Activated CD4-positive, alpha-beta T cell treated with anti-CD3 and anti-CD28 coated beads for 4 hours (primary cell): ENCODE measurements at regions not wholly inside any gene's neighbourhood (a gene's known extent, or its start where the extent isn't known, plus 50 kb on each side); places are given as distances from the start of the nearest gene placed in this dataset.
"Not testable (repeated sequence)": the region's sequence is repeated elsewhere in the genome, so short reads cannot be mapped to it uniquely, and the experiment has no call there.

Experiments used
- DNase-seq, 2 donors: peaks; one replicate each; pipeline ENCODE4 v3.0.0-alpha.2; 2020

DNA sequence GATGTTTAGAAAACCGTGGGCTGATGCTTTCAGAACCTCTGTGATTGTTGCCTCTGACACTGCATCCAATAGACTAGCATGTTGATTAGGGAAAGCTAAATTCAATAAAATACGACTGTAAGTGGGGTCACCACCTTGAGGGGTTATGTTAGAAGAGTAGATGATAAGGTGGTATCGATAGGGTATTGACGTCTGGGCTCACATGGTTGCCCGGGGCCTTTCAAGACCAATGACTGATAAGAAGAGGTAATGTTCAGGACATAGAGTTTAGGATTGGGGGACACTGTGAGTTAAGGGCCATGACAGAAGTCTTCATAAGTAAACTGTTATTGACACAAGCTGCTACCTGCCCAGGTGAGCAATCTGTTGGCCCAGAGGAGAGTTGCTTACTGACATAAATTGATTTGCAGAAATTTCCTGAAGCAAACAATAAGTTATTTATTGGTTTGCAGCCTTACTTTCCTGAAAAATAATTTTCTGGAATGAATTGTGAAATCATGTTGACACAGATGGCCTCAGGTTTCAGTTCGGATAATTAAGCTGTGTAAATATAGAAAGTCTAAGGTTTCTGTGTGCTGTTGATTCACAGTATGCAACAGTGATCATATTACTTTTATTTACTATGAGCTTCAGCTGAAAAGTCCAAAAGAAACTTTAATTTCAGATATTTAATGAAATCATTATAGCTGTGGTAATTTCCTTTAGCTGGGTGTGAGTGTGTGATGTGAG is 289.9 kb upstream of the PRSS16 start:
- DNase-seq: peak; percentile 0 to 1

DNA sequence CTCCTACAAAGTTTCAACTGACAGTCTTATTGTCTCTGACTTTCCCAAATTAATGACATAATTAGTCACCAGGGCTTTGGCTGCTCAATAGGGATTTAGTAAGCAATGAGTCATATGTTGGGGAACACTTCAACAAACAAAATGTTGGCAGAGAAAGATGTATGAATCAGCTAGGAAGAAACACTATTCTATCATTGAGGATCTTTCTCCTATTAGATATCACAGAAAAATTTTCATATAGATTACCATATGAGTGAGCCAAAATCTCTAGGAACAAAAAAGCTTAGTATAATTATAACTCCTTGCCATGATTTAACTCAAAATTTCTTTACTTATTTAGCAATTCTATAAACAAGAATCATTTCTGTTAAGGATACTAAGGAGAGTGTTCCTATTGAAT is 286.3 kb upstream of the PRSS16 start:
- not testable (repeated sequence) for DNase-seq

DNA sequence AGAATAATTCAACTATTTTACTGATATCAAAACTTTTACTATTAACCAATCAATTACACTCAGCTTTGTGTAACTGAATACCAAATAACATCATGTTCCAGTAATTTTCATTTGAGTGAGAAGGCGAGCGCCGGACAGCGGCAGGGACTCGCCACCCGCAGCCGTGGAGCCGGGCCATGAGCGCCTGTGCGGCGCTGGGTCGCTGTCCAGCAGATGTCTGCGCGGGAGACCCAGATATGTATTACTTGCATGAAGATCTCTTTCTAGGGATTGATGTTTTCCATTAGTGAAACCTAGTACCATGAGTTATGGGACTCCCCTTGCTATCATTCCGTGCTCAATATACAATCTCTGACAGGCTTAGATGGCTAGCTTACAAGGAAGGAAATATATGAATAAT is 245.1 kb upstream of the PRSS16 start:
- no peak for DNase-seq

DNA sequence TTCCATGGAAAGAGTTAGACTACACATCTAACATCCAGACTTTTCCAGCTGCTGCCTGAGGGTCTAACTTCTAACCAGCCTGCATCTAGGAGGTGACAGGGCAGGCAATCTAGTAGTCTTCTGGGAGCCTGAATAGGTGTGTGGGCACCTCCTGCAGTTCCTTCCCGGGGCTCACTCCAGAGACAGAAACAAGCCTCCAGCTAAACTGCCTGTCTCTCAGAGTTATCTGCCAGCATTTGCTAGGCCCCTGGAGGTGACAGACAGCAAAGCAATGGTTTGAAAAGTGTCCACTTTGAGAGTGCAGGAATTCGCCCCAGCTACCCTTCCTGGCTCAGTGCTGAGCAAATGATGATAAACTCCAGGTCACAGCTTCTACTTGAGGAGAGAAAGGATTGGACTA is 240.5 kb upstream of the PRSS16 start:
- DNase-seq: no peak

DNA sequence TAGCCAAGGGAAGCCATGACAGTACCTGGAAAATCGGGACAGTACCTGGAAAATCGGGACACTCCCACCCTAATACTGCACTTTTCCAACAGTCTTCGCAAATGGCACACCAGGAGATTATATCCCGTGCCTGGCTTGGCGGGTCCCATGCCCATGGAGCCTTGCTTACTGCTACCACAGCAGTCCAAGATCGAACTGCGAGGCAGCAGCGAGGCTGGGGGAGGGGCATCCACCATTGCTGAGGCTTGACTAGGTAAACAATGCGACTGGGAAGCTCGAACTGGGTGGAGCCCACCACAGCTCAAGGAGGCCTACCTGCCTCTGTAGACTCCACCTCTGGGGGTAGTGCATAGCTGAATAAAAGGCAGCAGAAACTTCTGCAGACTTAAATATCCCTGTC is 238.9 kb upstream of the PRSS16 start:
- DNase-seq: not testable (repeated sequence)

DNA sequence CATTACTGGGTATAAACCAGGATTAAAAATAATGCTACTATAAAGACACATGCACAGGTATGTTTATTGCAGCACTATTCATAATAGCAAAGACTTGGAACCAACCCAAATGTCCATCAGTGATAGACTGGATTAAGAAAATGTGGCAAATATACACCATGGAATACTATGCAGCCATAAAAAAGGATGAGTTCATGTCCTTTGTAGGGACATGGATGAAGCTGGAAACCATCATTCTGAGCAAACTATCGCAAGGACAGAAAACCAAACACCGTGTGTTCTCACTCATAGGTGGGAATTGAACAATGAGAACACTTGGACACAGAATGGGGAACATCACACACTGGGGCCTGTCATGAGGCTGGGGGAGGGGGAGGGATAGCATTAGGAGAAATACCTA is 233.4 kb upstream of the PRSS16 start:
- not testable (repeated sequence) for DNase-seq

DNA sequence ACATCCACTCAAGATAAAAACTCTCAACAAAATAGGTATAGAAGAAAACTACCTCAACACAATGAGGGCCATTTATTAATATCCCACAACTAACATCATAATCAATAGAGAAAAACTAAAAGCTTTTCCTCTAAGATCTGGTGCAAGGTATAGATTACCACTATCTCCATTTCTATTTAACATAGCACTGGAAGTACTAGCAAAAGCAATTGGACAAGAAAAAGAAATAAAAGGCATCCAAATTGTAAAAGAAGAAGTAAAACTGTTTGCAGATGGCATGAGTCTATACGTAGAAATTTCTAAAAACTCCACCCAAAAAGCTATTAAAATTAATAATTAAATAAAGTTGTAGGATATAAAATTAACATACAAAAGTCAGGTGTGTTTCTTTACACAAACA is 230.8 kb upstream of the PRSS16 start:
- DNase-seq: no peak

DNA sequence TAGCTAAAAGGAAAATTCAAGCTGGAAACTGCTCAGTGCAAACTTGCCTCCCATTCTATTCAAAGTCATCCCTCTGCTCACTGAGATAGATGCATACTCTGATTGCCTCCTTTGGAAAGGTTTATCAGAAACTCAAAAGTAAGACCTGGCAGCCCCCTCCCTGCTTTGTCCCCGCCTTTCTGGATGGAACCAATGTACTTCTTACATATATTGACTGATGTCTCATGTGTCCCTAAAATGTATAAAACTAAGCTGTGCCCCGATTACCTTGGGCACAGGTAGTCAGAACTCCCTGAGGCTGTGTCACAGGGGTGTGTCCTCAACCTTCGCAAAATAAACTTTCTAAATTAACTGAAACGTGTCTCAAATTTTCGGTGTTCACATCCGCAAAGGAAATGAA is 229.1 kb upstream of the PRSS16 start:
- not testable (repeated sequence) for DNase-seq

DNA sequence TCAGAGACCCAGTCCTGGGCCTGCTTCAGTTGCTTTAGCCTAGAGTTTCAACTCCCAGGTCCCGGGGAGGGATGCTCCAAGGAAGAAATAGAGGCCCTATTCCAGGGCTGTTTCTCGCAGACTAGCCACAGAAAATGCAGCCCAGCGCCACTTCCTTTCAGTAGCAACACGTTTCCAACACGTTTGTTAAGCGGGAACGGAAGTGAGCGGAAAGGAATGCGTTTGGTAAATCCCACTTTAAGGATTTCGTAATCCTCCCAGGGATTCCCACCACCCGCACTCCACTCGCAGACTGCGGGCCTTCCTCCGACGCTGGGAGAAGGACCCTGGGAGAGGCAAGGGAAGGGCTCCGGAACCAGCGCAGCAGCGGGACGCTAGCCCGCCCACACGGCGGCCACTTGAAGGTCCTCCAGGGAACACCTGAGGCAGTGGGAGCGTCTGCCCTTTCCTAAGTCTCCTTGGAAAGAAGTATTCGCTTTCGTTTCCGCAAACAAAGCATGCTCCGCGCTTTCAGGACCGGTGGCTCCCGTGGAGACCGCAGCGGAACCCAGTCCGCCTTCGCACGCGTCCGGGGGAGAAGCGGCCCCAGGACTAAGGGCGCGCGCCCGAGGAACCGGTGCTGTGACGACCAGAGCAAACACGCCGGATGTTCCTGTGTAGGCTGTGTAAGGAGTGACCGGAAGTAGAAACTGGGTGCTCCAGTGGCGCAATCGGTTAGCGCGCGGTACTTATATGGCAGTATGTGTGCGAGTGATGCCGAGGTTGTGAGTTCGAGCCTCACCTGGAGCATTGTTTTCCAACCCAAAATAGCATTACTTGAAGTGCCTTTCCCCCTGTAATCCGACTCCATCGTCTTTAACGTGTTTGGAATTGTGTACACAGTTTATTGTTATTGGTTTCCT is 227.6 kb upstream of the PRSS16 start:
- DNase-seq: peak; percentile 3 to 11

DNA sequence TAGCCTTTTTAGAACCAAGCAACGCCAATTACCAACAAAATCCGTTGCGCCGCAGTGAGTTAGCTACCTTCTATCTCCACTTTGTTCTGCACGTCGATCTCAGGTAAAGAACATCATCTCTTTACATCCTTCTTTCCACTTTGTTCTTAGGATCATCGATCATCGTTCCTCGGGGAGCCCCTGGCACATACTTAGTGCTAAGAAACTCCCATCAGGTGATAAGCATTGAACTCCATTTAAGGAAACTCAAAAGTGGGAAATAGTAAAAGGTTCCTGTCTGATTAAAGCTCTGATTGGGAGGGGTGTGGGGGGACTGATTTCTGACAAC is 227.0 kb upstream of the PRSS16 start:
- DNase-seq: no peak

DNA sequence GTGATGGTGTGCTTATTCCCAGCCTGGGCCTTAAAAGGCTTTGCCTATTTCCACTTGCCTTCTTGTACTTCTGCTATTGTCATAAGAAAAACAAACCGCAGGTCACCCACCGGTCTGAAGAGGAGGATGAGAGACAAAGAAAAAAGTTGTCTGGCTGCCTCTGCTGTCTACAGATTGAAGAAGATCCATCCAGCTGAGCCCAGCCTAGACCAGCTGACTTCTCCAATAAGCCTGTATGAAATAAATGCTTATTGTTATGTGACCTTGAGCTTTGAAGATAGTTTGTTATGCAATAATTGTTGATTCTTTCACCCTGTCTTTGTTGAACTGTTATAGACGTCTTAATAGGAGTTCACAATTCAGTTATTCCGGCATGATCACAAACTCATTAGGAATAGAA is 223.8 kb upstream of the PRSS16 start:
- DNase-seq: no peak

DNA sequence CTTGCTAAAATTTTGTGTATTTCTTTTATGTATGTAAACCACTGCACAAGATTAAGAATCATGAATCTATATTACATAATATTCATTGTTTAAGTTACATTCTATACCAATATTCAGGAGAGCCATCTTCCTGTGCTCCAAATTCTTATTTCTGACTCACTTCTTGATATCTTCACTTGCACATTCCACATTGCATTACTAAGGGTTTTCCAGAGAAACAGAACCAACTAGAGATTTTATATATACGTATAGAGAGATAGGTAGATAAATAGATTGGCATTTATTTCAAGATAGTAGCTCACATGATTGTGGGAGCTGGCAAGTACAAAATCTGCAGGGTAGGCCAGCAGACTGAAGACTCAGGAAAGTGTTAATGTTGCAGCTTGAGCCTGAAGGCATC is 222.2 kb upstream of the PRSS16 start:
- no peak for DNase-seq

DNA sequence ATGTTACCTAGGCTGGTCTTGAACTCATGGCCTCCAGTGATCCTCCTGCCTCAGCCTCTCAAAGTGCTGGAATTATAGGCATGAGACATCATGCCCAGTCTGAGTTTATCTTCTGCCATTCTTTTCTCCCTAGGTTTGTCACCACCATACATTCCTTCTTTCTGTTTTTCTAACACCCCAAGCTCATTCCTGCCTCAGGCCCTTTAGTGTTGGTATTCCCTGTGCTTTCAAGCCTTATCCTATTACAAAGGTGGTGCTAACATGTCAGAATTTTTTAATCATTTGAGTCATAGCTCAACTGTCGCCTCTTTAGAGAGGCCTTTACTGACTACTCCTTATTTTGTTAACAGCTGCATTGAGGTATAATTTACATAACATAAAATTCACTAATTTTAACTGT is 221.1 kb upstream of the PRSS16 start:
- DNase-seq: no peak

DNA sequence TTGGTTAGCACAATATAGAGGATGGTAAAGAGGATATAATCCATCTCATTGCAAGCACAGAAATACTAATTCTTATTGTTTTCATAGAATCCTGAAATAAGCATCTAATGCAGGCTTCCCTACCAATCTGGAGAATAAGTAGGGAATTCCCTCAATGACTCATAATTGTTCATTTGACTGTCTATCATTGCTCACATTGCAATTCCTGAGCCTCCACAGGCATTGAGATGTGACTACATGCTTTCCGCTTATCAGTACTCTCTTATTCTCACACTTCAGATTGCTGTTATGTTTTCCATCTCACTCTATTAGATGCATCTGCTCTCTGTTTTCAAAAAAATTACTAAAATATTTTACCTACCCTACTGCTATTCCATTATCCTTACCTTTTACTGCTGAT is 216.2 kb upstream of the PRSS16 start:
- DNase-seq: no peak

DNA sequence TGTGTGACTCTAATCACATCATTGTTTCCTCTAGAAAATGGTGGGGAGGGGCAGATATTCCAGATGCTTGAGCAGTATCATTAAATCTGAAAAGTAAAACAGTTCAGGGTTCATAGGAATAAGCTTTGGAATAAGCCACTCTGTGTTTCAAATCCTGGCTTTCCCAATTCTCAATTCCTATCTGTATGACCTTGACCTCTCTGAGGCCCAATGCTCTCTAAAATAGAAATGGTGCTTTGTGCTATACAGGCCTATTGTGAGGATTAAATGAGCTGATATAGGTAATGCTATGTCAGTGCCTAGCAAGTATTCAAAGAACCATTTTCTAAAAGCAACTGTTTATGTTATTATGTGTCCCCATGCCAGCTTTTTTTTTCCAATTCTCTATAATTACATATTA is 209.0 kb upstream of the PRSS16 start:
- DNase-seq: no peak

DNA sequence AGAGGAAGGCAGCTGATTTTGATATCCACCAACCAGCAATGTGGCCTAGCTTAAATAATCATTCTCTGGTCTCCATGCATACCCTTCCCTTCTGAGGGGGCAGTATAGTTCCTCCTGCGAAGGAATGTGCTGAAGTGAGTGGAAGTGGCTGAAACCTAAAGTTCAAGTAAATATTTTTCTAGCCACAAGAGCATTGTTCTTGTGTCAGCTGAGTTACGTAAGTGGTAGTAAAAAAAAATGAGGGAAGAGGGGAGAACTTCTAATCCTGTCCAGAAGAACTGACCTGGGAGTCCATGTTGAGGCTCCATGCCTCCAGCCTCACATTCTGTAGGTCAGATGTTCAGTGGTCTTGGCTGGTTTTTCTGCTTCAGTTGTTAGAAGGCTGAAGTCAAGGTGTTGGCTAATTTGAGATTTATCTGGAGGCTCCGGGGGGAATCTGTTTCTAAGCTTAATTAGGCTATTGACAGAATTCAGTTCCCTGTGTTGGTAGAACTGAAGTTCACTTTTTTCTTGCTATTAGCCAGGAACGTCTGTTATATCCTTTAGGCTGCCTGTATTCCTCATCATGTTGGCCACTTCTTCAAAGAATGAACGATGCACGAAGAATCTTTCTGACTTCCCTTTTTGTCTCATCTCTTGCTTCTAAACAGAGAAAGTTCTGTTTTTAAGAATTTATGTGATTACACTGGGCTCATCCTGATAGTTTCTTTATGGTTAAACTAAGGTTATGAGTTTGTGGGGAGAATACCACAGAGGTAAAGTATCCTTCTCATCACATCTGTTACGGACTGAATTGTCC is 207.1 kb upstream of the PRSS16 start:
- DNase-seq: no peak

DNA sequence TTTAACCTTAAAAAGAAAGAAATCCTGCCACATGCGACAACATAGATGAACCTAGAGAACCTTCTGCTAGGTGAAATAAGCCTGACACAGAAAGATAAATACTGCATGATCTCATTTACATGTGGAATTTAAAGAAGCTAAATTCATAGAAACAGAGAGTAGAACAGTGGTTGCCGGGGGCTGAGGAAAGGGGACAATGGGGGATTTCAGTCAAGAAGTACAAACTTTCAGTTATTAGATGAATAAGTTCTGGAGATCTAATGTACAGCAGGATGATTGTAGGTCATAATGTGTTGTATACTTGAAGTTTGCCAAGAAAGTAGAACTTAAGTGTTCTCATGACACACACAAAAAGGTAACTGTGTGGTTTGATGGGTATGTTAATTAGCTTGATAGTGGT is 204.3 kb upstream of the PRSS16 start:
- no peak for DNase-seq

DNA sequence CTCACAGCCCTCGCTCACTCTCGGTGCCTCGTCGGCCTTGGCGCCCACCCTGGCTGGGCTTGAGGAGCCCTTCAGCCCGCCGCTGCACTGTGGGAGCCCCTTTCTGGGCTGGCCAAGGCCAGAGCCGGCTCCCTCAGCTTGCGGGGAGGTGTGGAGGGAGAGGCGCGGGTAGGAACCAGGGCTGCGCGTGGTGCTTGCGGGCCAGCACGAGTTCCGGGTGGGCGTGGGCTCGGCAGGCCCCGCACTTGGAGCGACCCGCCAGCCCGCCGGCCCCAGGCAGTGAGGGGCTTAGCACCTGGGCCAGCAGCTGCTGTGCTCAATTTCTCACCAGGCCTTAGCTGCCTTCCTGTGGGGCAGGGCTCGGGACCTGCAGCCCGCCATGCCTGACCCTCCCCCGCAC is 202.4 kb upstream of the PRSS16 start:
- not testable (repeated sequence) for DNase-seq

DNA sequence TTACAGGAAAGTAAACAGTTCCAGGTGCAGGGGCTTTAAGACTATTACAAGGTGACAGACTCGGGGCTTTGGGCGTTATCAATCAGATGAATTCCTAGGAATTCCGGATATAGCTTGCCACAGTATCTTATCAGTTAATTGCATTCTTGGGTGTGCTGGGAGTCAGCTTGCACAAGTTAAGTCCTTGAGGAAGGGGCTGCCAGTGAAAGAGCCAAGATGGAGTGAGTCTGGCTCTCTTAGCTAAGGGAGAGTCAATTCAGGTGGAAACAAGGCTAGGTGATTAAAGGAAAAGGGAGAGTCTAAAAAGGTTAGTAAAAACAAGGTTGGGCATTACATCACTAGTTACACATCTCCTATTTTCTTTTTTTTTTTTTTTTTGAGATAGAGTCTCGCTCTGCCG is 199.8 kb upstream of the PRSS16 start:
- DNase-seq: not testable (repeated sequence)

DNA sequence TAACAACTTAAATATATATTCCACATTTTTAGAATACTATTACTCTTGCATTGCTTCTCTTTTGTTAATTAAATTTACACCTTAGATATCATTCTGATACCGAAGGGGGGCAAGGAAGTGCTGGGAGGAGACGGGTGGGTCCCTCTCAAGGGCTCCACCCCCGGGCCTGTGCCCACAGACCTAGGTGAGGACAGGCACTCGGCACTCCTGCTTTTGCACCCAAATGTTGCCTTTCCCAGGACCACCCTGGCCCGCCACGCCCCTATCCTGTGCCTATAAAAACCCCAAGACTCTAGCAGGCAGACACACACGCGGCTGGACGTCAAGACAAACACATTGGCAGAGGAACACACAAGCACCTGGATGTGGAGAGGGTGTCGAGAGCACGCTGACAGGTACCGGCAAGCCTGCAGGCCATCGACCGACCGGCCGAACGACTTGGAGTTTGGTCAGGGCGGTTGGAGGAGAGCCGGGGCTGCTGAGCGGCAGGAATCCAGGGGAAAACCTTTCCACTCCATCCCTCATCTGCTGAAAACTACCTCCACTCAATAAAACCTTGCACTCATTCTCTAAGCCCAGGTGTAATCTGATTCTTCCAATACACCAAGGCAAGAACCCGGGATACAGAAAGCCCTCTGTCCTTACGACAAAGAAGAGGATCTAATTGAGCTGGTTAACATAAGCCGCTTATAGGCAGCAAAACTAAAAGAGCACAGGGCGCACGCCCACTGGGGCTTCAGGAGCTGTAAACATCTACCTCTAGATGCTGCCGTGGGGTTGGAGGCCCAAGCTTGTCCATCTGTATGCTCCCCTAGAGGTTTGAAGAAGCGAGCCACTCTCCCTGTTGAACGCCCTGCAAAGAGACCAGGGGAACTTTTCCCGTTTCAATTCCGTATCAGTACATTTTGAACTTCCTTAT is 197.4 kb upstream of the PRSS16 start:
- DNase-seq: no peak

DNA sequence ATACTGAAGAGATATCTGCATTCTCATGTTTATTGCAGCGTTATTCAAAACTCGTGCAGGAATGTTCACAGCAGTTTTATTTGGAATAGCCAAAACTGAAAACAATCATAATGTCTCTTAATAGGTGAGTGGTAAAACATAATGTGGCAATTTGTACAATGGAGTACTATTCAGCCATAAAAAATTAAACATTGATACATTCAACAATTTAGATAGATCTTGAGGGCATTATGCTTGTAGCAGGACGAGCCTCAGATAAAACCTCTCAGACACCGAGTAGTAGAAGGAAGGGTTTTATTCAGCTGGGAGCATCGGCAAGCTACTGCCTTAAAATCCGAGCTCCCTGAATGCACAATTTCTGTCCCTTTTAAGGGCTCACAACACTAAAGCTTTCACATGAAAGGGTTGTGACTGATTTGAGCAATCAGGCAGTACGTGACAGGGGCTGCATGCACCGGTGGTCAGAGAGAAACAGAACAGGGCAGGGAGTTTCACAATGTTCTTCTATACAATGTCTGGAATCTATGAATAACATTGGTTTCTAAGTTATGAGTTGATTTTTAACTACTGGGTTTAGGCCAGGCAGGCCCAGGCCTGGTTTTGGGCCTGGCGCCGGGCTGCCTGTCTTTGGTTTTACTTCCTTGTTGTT is 195.3 kb upstream of the PRSS16 start:
- DNase-seq: not testable (repeated sequence)

DNA sequence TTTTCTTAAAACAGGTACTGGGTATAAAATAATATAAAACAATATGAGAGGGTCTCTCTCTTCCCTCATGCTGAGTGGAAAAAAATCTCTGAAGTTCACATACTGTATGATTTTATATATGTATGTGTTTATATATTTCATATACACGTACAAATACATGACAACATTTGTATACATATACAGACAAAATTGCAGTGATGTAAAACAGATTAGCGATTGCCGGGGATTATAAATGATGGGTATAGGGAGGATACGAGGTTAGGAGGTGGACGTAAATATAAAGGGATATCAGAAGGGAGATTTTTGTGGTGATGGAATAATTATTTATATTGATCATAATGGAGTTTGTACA is 194.8 kb upstream of the PRSS16 start:
- no peak for DNase-seq
